Gastrocnemius medialis (tissue), 4 donors: ENCODE measurements at regions not wholly inside any gene's neighbourhood (a gene's known extent, or its start where the extent isn't known, plus 50 kb on each side); places are given as distances from the start of the nearest gene placed in this dataset.

Experiments
- CTCF ChIP-seq, 5 experiments: fragments of 450-650 bp in 3 of 5; fragments of 200-600 bp in 2 of 5; sonication (generic) in 2 of 5; IDR thresholded peaks in 4 of 5; conservative IDR thresholded peaks in 1 of 5; 1 replicate in 4 of 5; 2 replicates in 1 of 5; pipeline ENCODE4 v1.5.1; 2016 to 2019; ENCODE audit warnings: antibody characterized with exemption in 5 of 5, mild to moderate bottlenecking in 3 of 5, moderate library complexity in 3 of 5
- POLR2A ChIP-seq, 2 donors: fragments of 450-650 bp; IDR thresholded peaks; one replicate each; pipeline ENCODE4 v1.6.1; 2017; ENCODE audit warnings: antibody characterized with exemption in 2 of 2, mild to moderate bottlenecking in 2 of 2, moderate library complexity in 2 of 2

- no peak for TF ChIP-seq CTCF (IDR thresholded peaks at IDR 0.05 in 4 of 5, conservative IDR thresholded peaks at IDR 0.05 in 1 of 5)
- no peak for TF ChIP-seq POLR2A (IDR thresholded peaks at IDR 0.05)
Measured at GRCh38 chr5:30937070-30937469, 256.4 kb upstream of the CDH6 start.
